Peyer's patch (tissue), 4 donors: ENCODE measurements at regions not wholly inside any gene's neighbourhood (a gene's known extent, or its start where the extent isn't known, plus 50 kb on each side); places are given as distances from the start of the nearest gene placed in this dataset.
"Not testable (repeated sequence)": the region's sequence is repeated elsewhere in the genome, so short reads cannot be mapped to it uniquely, and the experiment has no call there.

Experiments used
- DNase-seq, 3 donors: peaks; one replicate each; pipeline ENCODE4 v3.0.0-alpha.2; 2017 to 2019
- H3K27ac ChIP-seq, 4 donors: fragments of 200-600 bp; sonication (generic); one replicate each; pipeline ENCODE4 v1.5.1; 2016 to 2019
- H3K27me3 ChIP-seq, 2 donors: fragments of 200-600 bp; sonication (generic); one replicate each; pipeline ENCODE4 v1.5.1; 2019
- H3K36me3 ChIP-seq, 3 donors: fragments of 200-600 bp; sonication (generic); one replicate each; pipeline ENCODE4 v1.5.1; 2016 to 2019
- H3K4me1 ChIP-seq, 4 donors: fragments of 200-600 bp; sonication (generic); one replicate each; pipeline ENCODE4 v1.5.1; 2016 to 2019
- H3K4me3 ChIP-seq, 4 donors: fragments of 200-600 bp; sonication (generic); 1 replicate in 3 of 4; 2 replicates in 1 of 4; pipeline ENCODE4 v1.5.1; 2016 to 2019; ENCODE audit warnings: mild to moderate bottlenecking in 1 of 4
- H3K9me3 ChIP-seq, 4 donors: fragments of 200-600 bp; sonication (generic); one replicate each; pipeline ENCODE4 v1.5.1; 2016 to 2019; ENCODE audit warnings: mild to moderate bottlenecking in 1 of 4
- POLR2A ChIP-seq, 2 donors: fragments of 450-650 bp; IDR thresholded peaks; one replicate each; pipeline ENCODE4 v1.5.1; 2017; ENCODE audit warnings: antibody characterized with exemption in 2 of 2, mild to moderate bottlenecking in 2 of 2, moderate library complexity in 2 of 2
- TF ChIP-seq, protein P1 (sequence below), 6 experiments: fragments of 450-650 bp in 4 of 6; fragments of 200-600 bp in 2 of 6; sonication (generic) in 1 of 6; IDR thresholded peaks; one replicate each; pipeline ENCODE4 v1.5.1; 2017 to 2019; ENCODE audit warnings: antibody characterized with exemption in 6 of 6, mild to moderate bottlenecking in 3 of 6, moderate library complexity in 1 of 6

- Histone ChIP-seq H3K4me1 (no peaks in the 10 kb centered on the region), H3K27ac (no peak overlapping the region), H3K9me3 (no peaks in the 10 kb centered on the region), H3K36me3 (no peaks in the 10 kb centered on the region), H3K27me3 (no peaks in the 10 kb centered on the region), H3K4me3 (no peak overlapping the region)
- TF ChIP-seq, protein P1, sequence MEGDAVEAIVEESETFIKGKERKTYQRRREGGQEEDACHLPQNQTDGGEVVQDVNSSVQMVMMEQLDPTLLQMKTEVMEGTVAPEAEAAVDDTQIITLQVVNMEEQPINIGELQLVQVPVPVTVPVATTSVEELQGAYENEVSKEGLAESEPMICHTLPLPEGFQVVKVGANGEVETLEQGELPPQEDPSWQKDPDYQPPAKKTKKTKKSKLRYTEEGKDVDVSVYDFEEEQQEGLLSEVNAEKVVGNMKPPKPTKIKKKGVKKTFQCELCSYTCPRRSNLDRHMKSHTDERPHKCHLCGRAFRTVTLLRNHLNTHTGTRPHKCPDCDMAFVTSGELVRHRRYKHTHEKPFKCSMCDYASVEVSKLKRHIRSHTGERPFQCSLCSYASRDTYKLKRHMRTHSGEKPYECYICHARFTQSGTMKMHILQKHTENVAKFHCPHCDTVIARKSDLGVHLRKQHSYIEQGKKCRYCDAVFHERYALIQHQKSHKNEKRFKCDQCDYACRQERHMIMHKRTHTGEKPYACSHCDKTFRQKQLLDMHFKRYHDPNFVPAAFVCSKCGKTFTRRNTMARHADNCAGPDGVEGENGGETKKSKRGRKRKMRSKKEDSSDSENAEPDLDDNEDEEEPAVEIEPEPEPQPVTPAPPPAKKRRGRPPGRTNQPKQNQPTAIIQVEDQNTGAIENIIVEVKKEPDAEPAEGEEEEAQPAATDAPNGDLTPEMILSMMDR (IDR thresholded peaks at IDR 0.05): no peak
- no peak for TF ChIP-seq POLR2A (IDR thresholded peaks at IDR 0.05)
- no peak for DNase-seq
Observed at GRCh38 chr3:16770792-16771191, 114.0 kb upstream of the PLCL2 start.

- not testable (repeated sequence) for H3K9me3 ChIP-seq, H3K4me3 ChIP-seq
Observed at GRCh38 chr3:16773594-16773993, 111.2 kb upstream of the PLCL2 start.

GRCh38 chr3:16774536-16774935, 110.2 kb upstream of the PLCL2 start:
- H3K4me1 ChIP-seq, H3K27me3 ChIP-seq, H3K36me3 ChIP-seq, DNase-seq, H3K27ac ChIP-seq, H3K4me3 ChIP-seq, H3K9me3 ChIP-seq: not testable (repeated sequence)

More at GRCh38 chr3:16773594-16773993, 111.2 kb upstream of the PLCL2 start:
- not testable (repeated sequence) for H3K4me1 ChIP-seq, H3K27me3 ChIP-seq, H3K27ac ChIP-seq, DNase-seq, H3K36me3 ChIP-seq

- TF ChIP-seq POLR2A (IDR thresholded peaks at IDR 0.05): no peak
- TF ChIP-seq, protein P1 (IDR thresholded peaks at IDR 0.05): no peak
- no peak overlapping the region for H3K27ac ChIP-seq
- DNase-seq: no peak
- H3K4me3 ChIP-seq: no peak overlapping the region
- no peaks in the 10 kb centered on the region for H3K27me3 ChIP-seq
- H3K4me1 ChIP-seq: no peaks in the 10 kb centered on the region
- no peaks in the 10 kb centered on the region for H3K9me3 ChIP-seq
- no peaks in the 10 kb centered on the region for H3K36me3 ChIP-seq
Observed at GRCh38 chr3:16784973-16785372, 99.8 kb upstream of the PLCL2 start.

DNA sequence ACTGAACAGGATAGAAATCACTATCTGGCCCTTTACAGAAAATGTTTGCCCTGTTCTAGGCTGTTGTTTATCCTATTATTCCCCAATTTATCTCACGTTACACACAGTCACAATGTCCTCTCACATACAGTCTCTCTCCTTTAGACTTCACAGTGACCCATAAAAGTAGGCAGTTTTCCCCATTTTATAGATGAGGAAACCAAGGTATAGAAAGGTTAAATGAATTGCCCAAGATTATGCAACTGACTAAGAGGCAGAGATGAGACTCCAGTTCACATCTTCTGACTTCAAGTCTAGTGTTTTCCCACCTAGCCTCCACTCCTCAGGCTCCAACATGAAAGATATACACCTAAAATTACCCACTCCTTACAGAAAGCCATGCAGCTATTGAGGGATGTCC, 99.3 kb upstream of the PLCL2 start:
- Histone ChIP-seq H3K4me1 (no peaks in the 10 kb centered on the region), H3K4me3 (no peak overlapping the region), H3K27ac (no peak overlapping the region), H3K9me3 (no peaks in the 10 kb centered on the region), H3K27me3 (no peaks in the 10 kb centered on the region), H3K36me3 (no peaks in the 10 kb centered on the region)
- TF ChIP-seq, protein P1 (IDR thresholded peaks at IDR 0.05): no peak
- no peak for TF ChIP-seq POLR2A (IDR thresholded peaks at IDR 0.05)
- no peak for DNase-seq

- no peak for DNase-seq
Observed at GRCh38 chr3:16788440-16789056, 96.2 kb upstream of the PLCL2 start.

More at GRCh38 chr3:16788440-16789056, 96.2 kb upstream of the PLCL2 start:
- H3K4me1 ChIP-seq: no peaks in the 10 kb centered on the region
- H3K9me3 ChIP-seq: no peaks in the 10 kb centered on the region
- H3K36me3 ChIP-seq: no peaks in the 10 kb centered on the region
- no peaks in the 10 kb centered on the region for H3K27me3 ChIP-seq
- H3K27ac ChIP-seq: no peak overlapping the region
- H3K4me3 ChIP-seq: no peak overlapping the region
- TF ChIP-seq, protein P1 (IDR thresholded peaks at IDR 0.05): no peak
- no peak for TF ChIP-seq POLR2A (IDR thresholded peaks at IDR 0.05)
